Colonic mucosa (tissue), 4 donors: ENCODE measurements at regions not wholly inside any gene's neighbourhood (a gene's known extent, or its start where the extent isn't known, plus 50 kb on each side); places are given as distances from the start of the nearest gene placed in this dataset.

ENCODE experiments used
- DNase-seq: peaks from one replicate; pipeline ENCODE4 v3.0.0-alpha.2; 2020
- H3K27ac ChIP-seq: fragments of 200-600 bp; one replicate; pipeline ENCODE4 v1.8.0; 2021
- H3K27me3 ChIP-seq: fragments of 200-600 bp; one replicate; pipeline ENCODE4 v1.8.0; 2021
- H3K36me3 ChIP-seq: fragments of 200-600 bp; one replicate; pipeline ENCODE4 v1.8.0; 2021
- H3K4me1 ChIP-seq: fragments of 200-600 bp; one replicate; pipeline ENCODE4 v1.8.0; 2021; ENCODE audit warnings: mild to moderate bottlenecking
- H3K4me3 ChIP-seq: fragments of 200-600 bp; one replicate; pipeline ENCODE4 v1.8.0; 2021
- H3K9ac ChIP-seq, 2 donors: one replicate each; pipeline ENCODE4 v1.7.0; 2013; ENCODE audit warnings: control low read depth in 2 of 2, low read depth in 2 of 2, low read length in 2 of 2
- H3K9me3 ChIP-seq: fragments of 200-600 bp; one replicate; pipeline ENCODE4 v1.8.0; 2021
- intact Hi-C: fragments of 100-400 bp; cut with DNase I; formaldehyde crosslinking; loops from one replicate; pipeline ENCODE4 v1.14.1; 2022
- TF ChIP-seq, protein P1 (sequence below): fragments of 200-600 bp; IDR thresholded peaks from one replicate; pipeline ENCODE4 v1.8.0; 2022; ENCODE audit warnings: antibody characterized with exemption, mild to moderate bottlenecking
- donor health status: healthy.
- donor health status: DM: no; HTN: no; CAD: no.
- donor health status: DM: no; HTN: no; CAD: no.

DNA sequence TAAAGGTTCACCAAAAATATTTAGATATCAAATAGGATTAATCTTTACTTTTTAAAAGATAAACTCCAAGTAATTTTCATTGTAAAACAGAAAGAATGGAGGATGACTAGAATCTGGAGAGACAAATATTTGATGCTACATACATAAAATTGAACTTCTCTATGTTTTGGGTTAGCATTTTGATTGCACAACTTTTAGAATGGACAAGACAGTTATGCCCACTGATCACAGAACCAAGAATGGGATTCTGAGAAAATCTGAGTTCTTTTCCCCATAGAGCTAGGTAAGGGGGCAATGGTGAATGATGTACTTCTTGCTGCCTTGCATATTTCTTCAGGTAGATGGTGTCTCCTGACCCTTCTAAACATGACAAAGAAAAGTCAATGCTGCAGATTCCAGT, 191.2 kb upstream of the ZEB2 start:
- Histone ChIP-seq H3K9ac (no peak overlapping the region), H3K27ac (no peak overlapping the region), H3K36me3 (no peaks in the 10 kb centered on the region), H3K27me3 (no peaks in the 10 kb centered on the region), H3K4me1 (no peaks in the 10 kb centered on the region), H3K9me3 (no peaks in the 10 kb centered on the region), H3K4me3 (no peak overlapping the region)
- TF ChIP-seq, protein P1, sequence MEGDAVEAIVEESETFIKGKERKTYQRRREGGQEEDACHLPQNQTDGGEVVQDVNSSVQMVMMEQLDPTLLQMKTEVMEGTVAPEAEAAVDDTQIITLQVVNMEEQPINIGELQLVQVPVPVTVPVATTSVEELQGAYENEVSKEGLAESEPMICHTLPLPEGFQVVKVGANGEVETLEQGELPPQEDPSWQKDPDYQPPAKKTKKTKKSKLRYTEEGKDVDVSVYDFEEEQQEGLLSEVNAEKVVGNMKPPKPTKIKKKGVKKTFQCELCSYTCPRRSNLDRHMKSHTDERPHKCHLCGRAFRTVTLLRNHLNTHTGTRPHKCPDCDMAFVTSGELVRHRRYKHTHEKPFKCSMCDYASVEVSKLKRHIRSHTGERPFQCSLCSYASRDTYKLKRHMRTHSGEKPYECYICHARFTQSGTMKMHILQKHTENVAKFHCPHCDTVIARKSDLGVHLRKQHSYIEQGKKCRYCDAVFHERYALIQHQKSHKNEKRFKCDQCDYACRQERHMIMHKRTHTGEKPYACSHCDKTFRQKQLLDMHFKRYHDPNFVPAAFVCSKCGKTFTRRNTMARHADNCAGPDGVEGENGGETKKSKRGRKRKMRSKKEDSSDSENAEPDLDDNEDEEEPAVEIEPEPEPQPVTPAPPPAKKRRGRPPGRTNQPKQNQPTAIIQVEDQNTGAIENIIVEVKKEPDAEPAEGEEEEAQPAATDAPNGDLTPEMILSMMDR: no peak
- intact Hi-C loops: no loop called here
- DNase-seq: no peak

DNA sequence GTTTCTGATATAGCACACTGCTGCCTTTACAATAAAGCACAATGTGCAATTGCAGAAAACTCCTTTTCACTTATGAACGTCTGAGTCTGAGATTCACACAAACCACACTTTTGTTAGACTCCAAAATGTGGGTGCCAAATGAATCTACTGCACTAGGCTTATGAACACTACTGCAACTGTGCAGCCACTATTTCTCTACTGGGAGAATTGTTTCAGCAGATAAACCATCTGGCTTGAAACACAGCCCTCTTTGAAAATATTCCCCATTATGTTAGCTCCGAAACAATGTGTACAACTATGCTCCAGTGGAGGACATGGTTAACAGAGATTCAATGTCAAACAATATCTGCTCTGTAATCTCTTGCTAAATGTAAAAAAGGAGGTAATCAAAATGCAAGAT, 188.7 kb upstream of the ZEB2 start:
- intact Hi-C loops: no loop called here
- H3K27me3 ChIP-seq: no peaks in the 10 kb centered on the region
- no peaks in the 10 kb centered on the region for H3K4me1 ChIP-seq
- no peaks in the 10 kb centered on the region for H3K9me3 ChIP-seq
- no peak overlapping the region for H3K27ac ChIP-seq
- H3K9ac ChIP-seq: no peak overlapping the region
- H3K4me3 ChIP-seq: no peak overlapping the region
- H3K36me3 ChIP-seq: no peaks in the 10 kb centered on the region
- TF ChIP-seq, protein P1: no peak
- no peak for DNase-seq

DNA sequence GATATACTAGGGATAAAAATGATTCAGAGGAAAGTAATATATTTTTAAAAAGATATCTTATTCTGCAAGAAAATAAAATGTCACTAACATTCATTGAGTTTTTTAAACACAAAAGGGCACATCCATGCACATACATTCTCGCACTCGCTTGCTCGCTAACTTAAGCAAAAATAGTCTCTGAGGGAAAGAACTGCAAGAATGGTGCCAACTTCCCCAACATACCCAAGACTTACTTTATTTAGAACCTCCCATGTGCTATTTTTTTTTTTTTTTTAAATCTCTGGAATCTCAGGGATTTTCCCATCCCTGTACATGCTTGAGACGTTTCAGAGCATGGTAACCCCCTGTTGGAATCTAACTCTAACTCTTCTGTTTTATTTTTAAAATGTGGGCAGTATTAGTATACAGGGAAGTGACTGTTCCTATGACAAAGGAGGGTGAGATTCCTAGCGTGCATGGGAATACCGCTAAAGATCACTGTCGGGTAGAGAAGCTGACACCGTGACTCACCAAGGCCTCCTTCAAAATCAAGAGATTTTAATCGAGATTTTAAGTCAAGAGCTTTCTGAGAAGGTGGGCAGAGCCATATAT, 187.9 kb upstream of the ZEB2 start:
- Histone ChIP-seq H3K4me3 (no peak overlapping the region), H3K9me3 (no peaks in the 10 kb centered on the region), H3K27me3 (no peaks in the 10 kb centered on the region), H3K36me3 (no peaks in the 10 kb centered on the region), H3K27ac (no peak overlapping the region), H3K9ac (no peak overlapping the region), H3K4me1 (no peaks in the 10 kb centered on the region)
- intact Hi-C loops: no loop called here
- TF ChIP-seq, protein P1: no peak
- no peak for DNase-seq

DNA sequence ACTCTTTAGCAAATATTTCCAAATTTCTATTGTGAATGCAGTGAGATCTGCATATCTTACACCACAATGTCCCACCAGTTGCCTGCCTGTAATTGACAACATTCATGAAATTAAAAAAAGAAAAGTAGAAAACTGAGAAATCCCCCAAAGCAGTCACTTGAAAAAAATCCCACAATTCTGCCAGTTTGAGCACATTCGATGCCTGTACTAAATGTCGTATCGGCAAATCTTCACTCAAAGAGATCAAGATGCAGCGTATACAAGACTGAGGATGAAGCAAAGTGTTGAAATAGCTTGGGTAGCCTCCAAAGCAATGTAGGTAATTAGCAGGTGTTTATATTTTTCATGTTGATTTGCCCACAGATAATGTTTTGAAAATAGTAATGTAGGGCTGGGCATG, 186.7 kb upstream of the ZEB2 start:
- intact Hi-C loops: no loop called here
- H3K27ac ChIP-seq: no peak overlapping the region
- TF ChIP-seq, protein P1: no peak
- no peaks in the 10 kb centered on the region for H3K4me1 ChIP-seq
- no peak overlapping the region for H3K9ac ChIP-seq
- H3K36me3 ChIP-seq: no peaks in the 10 kb centered on the region
- no peak for DNase-seq
- no peaks in the 10 kb centered on the region for H3K27me3 ChIP-seq
- no peaks in the 10 kb centered on the region for H3K9me3 ChIP-seq
- no peak overlapping the region for H3K4me3 ChIP-seq

DNA sequence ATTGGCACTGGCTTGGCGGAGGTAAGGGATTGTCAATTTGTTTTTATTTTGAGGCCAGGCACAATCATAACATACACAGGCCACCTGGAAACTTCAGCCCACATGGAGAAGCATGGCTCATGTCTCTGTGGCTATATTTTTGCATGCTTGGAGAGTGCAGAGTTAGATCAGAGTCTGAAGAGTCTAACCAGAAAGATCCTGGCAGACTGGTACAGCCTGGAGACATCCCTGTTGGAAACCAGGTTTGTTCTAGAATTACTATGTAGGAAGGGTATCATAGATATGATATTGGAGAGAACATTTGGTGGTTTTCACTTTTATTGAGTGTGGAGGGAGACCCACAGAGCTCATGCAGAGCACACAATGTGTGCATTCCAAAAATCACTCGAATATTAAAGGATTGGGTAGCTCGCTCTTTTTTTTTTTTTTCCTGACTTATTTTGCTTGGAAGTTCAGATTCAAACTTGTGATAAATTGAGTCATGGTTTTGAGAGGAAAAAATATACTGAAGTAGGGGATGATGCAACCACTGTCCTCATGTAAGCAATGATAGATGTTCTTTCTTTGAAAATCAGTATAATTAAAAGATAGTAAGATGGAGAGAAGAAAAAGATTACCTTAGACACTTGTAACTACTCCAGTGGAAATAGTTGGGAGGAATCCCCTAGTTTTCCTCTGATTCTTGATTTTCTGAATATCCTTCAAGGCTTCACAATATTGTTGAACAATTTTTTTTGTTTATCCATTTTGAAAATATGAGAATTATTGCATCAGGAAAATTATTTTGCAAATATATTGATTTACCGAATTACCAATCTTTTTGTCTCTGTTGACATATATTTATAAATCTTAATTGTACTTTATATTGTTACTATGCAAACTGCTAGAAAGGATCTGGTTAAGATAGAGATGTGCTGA, 185.7 kb upstream of the ZEB2 start:
- Histone ChIP-seq H3K27ac (no peak overlapping the region), H3K9me3 (no peaks in the 10 kb centered on the region), H3K27me3 (no peaks in the 10 kb centered on the region), H3K36me3 (no peaks in the 10 kb centered on the region), H3K4me3 (no peak overlapping the region), H3K4me1 (no peaks in the 10 kb centered on the region), H3K9ac (no peak overlapping the region)
- no peak for DNase-seq
- TF ChIP-seq, protein P1: no peak
- intact Hi-C loops: no loop called here
